Colonic mucosa (tissue), 4 donors: ENCODE measurements at regions not wholly inside any gene's neighbourhood (a gene's known extent, or its start where the extent isn't known, plus 50 kb on each side); places are given as distances from the start of the nearest gene placed in this dataset.

Experiments used
- DNase-seq: peaks from one replicate; pipeline ENCODE4 v3.0.0-alpha.2; 2020
- H3K27ac ChIP-seq: fragments of 200-600 bp; one replicate; pipeline ENCODE4 v1.8.0; 2021
- H3K27me3 ChIP-seq: fragments of 200-600 bp; one replicate; pipeline ENCODE4 v1.8.0; 2021
- H3K36me3 ChIP-seq: fragments of 200-600 bp; one replicate; pipeline ENCODE4 v1.8.0; 2021
- H3K4me1 ChIP-seq: fragments of 200-600 bp; one replicate; pipeline ENCODE4 v1.8.0; 2021; ENCODE audit warnings: mild to moderate bottlenecking
- H3K4me3 ChIP-seq: fragments of 200-600 bp; one replicate; pipeline ENCODE4 v1.8.0; 2021
- H3K9ac ChIP-seq, 2 donors: one replicate each; pipeline ENCODE4 v1.7.0; 2013; ENCODE audit warnings: control low read depth in 2 of 2, low read depth in 2 of 2, low read length in 2 of 2
- H3K9me3 ChIP-seq: fragments of 200-600 bp; one replicate; pipeline ENCODE4 v1.8.0; 2021
- CTCF ChIP-seq: fragments of 200-600 bp; IDR thresholded peaks from one replicate; pipeline ENCODE4 v1.8.0; 2022; ENCODE audit warnings: antibody characterized with exemption, mild to moderate bottlenecking
- intact Hi-C: fragments of 100-400 bp; cut with DNase I; formaldehyde crosslinking; loops from one replicate; pipeline ENCODE4 v1.14.1; 2022
- donor health status: healthy.
- donor health status: DM: no; HTN: no; CAD: no.
- donor health status: DM: no; HTN: no; CAD: no.

DNA sequence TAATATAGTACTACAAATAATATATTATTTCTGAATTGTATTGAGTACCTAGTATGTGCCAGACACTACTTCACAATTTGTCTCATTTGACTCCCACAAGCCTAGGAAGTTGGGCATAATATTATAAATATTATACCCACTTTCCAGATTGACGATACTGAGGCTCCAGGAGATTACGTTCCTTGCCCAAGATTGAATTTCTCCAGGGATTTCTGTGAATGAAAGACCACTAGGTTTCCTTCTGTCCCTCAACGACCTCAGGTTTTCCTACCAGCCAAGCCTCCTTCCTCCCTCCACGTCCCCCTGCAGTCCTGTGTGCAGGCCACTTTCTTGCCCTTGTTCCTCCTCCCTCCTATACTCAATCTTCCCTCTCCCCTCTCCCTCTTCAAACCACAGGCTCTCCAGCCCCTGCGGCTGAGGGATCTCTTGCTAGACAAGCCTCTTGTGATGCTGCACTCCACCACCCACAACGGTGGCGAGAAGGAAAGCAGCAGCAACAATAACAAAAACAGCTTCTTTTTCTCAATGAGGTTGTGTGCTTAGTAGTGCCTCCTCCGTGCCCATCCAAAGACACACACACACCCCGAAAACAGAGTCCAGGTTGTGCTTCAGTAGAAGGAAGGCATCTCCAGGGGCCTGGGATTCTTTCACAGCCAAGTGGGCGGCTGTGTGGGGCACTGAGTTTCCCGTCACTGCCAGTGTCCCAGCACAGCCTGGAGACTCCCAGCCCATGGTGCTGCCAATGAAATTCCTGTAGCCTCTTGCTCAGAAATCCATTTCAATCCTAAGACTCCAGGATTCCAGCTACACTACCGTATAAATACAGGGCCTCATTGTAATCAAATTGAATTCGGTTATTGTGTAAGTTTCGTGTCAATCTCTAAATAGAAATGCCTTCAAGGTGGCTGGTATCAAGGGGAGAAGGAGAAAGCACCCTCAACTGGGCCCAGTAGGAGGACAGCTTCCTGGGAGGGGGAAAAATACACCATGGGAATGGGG lies 94.4 kb downstream of the NCR2 start:
- peaks cover 14% of the 10 kb centered on the region for H3K27me3 ChIP-seq
- no peak overlapping the region for H3K27ac ChIP-seq
- intact Hi-C loops: no loop called here
- H3K4me1 ChIP-seq: peaks cover 8% of the 10 kb centered on the region
- no peak overlapping the region for H3K9ac ChIP-seq
- H3K36me3 ChIP-seq: no peaks in the 10 kb centered on the region
- no peaks in the 10 kb centered on the region for H3K9me3 ChIP-seq
- no peak for DNase-seq
- H3K4me3 ChIP-seq: no peak overlapping the region
- no peak for TF ChIP-seq CTCF

- Histone ChIP-seq H3K9me3 (no peaks in the 10 kb centered on the region), H3K27ac (no peak overlapping the region), H3K4me1 (peaks cover 8% of the 10 kb centered on the region), H3K36me3 (no peaks in the 10 kb centered on the region), H3K27me3 (peaks cover 14% of the 10 kb centered on the region), H3K4me3 (no peak overlapping the region), H3K9ac (no peak overlapping the region)
- no peak for DNase-seq
- intact Hi-C loops: no loop called here
- no peak for TF ChIP-seq CTCF
These were observed 95.5 kb downstream of the NCR2 start for GRCh38 chr6:41430875-41431274.

DNA sequence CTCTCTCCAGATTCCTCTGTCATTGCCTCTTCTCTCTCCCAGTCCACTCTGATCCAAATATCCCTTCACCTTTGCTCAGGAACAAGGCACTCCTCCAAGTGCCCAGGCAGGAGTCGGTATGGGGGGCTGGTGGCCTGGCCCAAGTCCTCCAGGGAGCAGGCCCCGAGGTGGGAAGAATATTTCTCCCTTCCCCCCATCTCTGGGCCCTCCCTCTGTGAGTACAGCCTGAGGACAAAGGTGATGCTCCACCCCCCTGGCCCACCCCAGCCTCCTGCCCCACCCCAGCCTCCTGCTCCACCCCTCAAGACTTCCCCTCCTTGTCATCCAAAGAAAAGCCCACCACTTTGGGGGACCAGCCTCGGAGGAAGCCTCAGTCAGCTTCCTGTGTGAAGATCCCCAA lies 96.9 kb downstream of the NCR2 start:
- Histone ChIP-seq H3K36me3 (no peaks in the 10 kb centered on the region), H3K27me3 (peaks cover 4% of the 10 kb centered on the region), H3K4me3 (no peak overlapping the region), H3K4me1 (peaks cover 4% of the 10 kb centered on the region), H3K9ac (no peak overlapping the region), H3K27ac (no peak overlapping the region), H3K9me3 (no peaks in the 10 kb centered on the region)
- TF ChIP-seq CTCF: no peak
- no peak for DNase-seq
- intact Hi-C loops: no loop called here

DNA sequence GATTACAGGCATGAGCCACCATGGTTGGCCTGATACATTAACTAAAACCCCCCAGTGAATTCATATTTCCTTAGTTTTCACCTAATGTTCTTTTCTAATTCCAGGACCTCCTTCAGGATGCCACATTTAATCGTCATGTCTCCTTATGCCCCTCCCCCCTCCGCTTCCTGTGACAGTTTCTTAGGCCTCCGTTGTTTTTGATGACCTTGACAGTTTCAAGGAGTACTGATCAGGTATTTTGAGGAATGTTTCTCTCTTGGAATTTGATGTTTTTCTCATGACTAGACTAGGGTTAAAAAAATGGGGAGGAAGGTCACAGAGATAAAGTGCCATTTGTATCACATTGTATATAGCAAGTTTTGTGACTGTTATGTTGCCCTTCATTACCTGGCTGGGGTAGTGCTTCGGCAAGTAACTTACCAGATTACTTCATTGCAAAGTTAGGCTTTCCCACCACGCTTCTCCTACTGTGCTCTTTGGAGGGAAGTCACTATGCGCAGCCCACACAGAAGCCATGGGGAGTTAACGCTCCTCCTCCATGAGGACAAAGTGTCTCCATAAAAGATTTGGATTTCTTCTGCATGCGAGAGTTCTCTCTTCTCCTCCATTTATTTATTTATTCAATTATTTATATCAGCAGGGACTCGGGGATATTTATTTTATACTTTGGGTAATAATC lies 99.5 kb downstream of the NCR2 start:
- intact Hi-C loops: no loop called here
- Histone ChIP-seq H3K4me1 (no peaks in the 10 kb centered on the region), H3K27me3 (no peaks in the 10 kb centered on the region), H3K36me3 (no peaks in the 10 kb centered on the region), H3K9ac (no peak overlapping the region), H3K27ac (no peak overlapping the region), H3K9me3 (no peaks in the 10 kb centered on the region), H3K4me3 (no peak overlapping the region)
- no peak for DNase-seq
- no peak for TF ChIP-seq CTCF

GRCh38 chr6:41437604-41438003 lies 102.2 kb downstream of the NCR2 start:
- Histone ChIP-seq H3K9ac (no peak overlapping the region), H3K4me1 (no peaks in the 10 kb centered on the region), H3K27me3 (no peaks in the 10 kb centered on the region), H3K9me3 (no peaks in the 10 kb centered on the region), H3K4me3 (no peak overlapping the region), H3K36me3 (no peaks in the 10 kb centered on the region), H3K27ac (no peak overlapping the region)
- DNase-seq: no peak
- intact Hi-C loops: no loop called here
- no peak for TF ChIP-seq CTCF
